ENCODE measurements at regions not wholly inside any gene's neighbourhood (a gene's known extent, or its start where the extent isn't known, plus 50 kb on each side); places are given as distances from the start of the nearest gene placed in this dataset.
"Not testable (repeated sequence)": the region's sequence is repeated elsewhere in the genome, so short reads cannot be mapped to it uniquely, and the experiment has no call there.

GRCh38 chr2:181786371-181787228 lies 104.9 kb upstream of the ITPRID2 start:
- Histone ChIP-seq H3K4me1 (ENCODE audit: control insufficient read depth, insufficient read depth, low read length) (no peaks in the 10 kb centered on the region), H3K27ac (ENCODE audit: low read depth, low read length) (no peak overlapping the region), H3K9ac (ENCODE audit: low read length) (no peak overlapping the region), H3K4me3 (ENCODE audit: low read length) (no peak overlapping the region), H3K36me3 (ENCODE audit: control insufficient read depth, insufficient read depth, low read length) (no peaks in the 10 kb centered on the region), H3K27me3 (ENCODE audit: control insufficient read depth, insufficient read depth, low read length) (no peaks in the 10 kb centered on the region)

GRCh38 chr2:181787310-181788048 lies 104.1 kb upstream of the ITPRID2 start:
- no peaks in the 10 kb centered on the region for H3K36me3 ChIP-seq (ENCODE audit: control insufficient read depth, insufficient read depth, low read length)
- no peaks in the 10 kb centered on the region for H3K4me1 ChIP-seq (ENCODE audit: control insufficient read depth, insufficient read depth, low read length)
- H3K9ac ChIP-seq (ENCODE audit: low read length): no peak overlapping the region
- H3K27me3 ChIP-seq (ENCODE audit: control insufficient read depth, insufficient read depth, low read length): no peaks in the 10 kb centered on the region
- no peak overlapping the region for H3K27ac ChIP-seq (ENCODE audit: low read depth, low read length)
- no peak overlapping the region for H3K4me3 ChIP-seq (ENCODE audit: low read length)

GRCh38 chr2:181788897-181789555 lies 102.5 kb upstream of the ITPRID2 start:
- H3K27ac ChIP-seq (ENCODE audit: low read depth, low read length): no peak overlapping the region
- no peaks in the 10 kb centered on the region for H3K4me1 ChIP-seq (ENCODE audit: control insufficient read depth, insufficient read depth, low read length)
- no peak overlapping the region for H3K4me3 ChIP-seq (ENCODE audit: low read length)
- H3K9ac ChIP-seq (ENCODE audit: low read length): no peak overlapping the region
- no peaks in the 10 kb centered on the region for H3K36me3 ChIP-seq (ENCODE audit: control insufficient read depth, insufficient read depth, low read length)
- H3K27me3 ChIP-seq (ENCODE audit: control insufficient read depth, insufficient read depth, low read length): no peaks in the 10 kb centered on the region

DNA sequence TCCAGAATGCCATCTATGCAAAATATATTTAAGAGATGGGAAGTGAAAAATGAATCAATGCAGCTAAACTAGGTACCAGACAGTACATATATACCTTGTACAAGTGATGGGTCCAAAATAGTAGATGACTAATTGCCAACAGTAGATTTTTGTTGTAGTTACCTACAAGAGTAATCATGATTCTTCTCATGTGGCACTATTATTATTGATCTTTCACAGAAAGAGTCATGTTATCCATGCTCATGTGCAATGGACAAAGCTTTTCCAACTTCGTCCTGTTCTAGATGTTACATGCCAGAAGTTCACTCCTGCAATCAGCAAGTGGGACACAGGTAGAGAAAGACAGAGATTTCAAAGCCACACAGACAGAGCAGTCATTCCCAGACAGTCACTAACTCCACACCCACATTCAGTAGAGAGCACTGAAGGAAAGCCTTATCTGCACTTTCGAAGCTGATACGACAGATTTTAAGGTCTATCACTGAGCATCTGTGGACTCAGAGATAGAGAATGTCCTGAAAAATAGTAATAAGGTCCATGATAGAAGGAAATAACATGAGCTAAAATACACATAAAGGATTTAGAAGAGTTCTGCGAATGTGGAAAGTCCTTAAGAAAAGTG lies 101.6 kb upstream of the ITPRID2 start:
- Histone ChIP-seq H3K4me3 (ENCODE audit: low read length) (no peak overlapping the region), H3K27me3 (ENCODE audit: control insufficient read depth, insufficient read depth, low read length) (no peaks in the 10 kb centered on the region), H3K27ac (ENCODE audit: low read depth, low read length) (no peak overlapping the region), H3K36me3 (ENCODE audit: control insufficient read depth, insufficient read depth, low read length) (no peaks in the 10 kb centered on the region), H3K4me1 (ENCODE audit: control insufficient read depth, insufficient read depth, low read length) (no peaks in the 10 kb centered on the region), H3K9ac (ENCODE audit: low read length) (no peak overlapping the region)

GRCh38 chr2:181790716-181791649 lies 100.5 kb upstream of the ITPRID2 start:
- Histone ChIP-seq H3K27me3 (ENCODE audit: control insufficient read depth, insufficient read depth, low read length) (no peaks in the 10 kb centered on the region), H3K27ac (ENCODE audit: low read depth, low read length) (no peak overlapping the region), H3K9ac (ENCODE audit: low read length) (no peak overlapping the region), H3K4me3 (ENCODE audit: low read length) (no peak overlapping the region), H3K4me1 (ENCODE audit: control insufficient read depth, insufficient read depth, low read length) (no peaks in the 10 kb centered on the region), H3K36me3 (ENCODE audit: control insufficient read depth, insufficient read depth, low read length) (no peaks in the 10 kb centered on the region)

DNA sequence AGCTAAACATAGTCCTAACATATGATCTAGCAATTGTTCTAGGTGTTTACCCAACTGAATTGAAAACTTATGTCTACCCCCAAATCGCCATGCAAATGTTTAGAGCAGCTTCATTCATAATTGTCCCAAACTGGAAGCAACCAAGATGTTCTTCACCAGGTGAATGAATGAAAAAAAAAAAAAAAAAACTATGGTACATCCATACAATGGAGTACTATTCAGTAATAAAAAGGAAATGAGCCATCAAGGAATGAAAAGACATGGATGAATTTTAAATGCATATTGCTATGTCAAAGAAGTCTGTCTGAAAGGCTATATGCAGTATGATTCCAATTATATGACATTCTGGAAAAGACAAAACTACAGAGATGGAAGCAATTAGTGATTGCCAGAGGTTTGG lies 98.6 kb upstream of the ITPRID2 start:
- no peak overlapping the region for H3K27ac ChIP-seq (ENCODE audit: low read depth, low read length)
- no peak overlapping the region for H3K9ac ChIP-seq (ENCODE audit: low read length)
- no peaks in the 10 kb centered on the region for H3K27me3 ChIP-seq (ENCODE audit: control insufficient read depth, insufficient read depth, low read length)
- H3K4me3 ChIP-seq (ENCODE audit: low read length): no peak overlapping the region
- no peaks in the 10 kb centered on the region for H3K4me1 ChIP-seq (ENCODE audit: control insufficient read depth, insufficient read depth, low read length)
- no peaks in the 10 kb centered on the region for H3K36me3 ChIP-seq (ENCODE audit: control insufficient read depth, insufficient read depth, low read length)

DNA sequence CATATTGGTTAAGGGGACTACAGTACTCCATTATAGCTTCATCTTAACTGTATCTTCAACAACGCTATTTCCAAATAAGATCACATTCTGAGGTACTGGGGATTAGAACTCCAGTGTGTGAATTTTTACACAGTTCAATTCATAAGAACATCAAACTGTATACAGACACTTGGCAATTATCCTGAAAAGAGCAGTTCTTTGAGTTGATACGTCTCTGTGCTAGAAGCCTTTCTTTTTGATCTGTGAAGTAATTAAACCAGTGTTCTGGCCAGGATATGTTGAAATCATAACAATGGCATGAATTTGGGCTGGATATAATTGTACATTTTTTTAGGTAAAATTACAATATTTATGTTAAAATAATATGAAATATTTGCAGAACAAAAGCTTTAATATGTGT lies 93.5 kb upstream of the ITPRID2 start:
- Histone ChIP-seq H3K27me3 (ENCODE audit: control insufficient read depth, insufficient read depth, low read length) (no peaks in the 10 kb centered on the region), H3K36me3 (ENCODE audit: control insufficient read depth, insufficient read depth, low read length) (no peaks in the 10 kb centered on the region), H3K27ac (ENCODE audit: low read depth, low read length) (no peak overlapping the region), H3K4me1 (ENCODE audit: control insufficient read depth, insufficient read depth, low read length) (no peaks in the 10 kb centered on the region), H3K4me3 (ENCODE audit: low read length) (no peak overlapping the region), H3K9ac (ENCODE audit: low read length) (no peak overlapping the region)

DNA sequence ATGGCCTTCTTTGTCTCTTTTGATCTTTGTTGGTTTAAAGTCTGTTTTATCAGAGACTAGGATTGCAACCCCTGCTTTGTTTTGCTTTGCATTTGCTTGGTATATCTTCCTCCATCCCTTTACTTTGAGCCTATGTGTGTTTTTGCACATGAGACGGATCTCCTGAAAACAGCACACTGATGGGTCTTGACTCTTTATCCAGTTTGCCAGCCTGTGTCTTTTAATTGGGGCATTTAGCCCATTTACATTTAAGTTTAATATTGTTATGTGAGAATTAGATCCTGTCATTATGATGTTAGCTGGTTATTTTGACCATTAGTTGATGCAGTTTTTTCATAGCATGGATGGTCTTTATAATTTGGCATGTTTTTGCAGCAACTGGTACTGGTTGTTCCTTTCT lies 89.2 kb upstream of the ITPRID2 start:
- not testable (repeated sequence) for H3K4me3 ChIP-seq (ENCODE audit: low read length); H3K9ac ChIP-seq (ENCODE audit: low read length); H3K27ac ChIP-seq (ENCODE audit: low read depth, low read length); H3K27me3 ChIP-seq (ENCODE audit: control insufficient read depth, insufficient read depth, low read length); H3K4me1 ChIP-seq (ENCODE audit: control insufficient read depth, insufficient read depth, low read length); H3K36me3 ChIP-seq (ENCODE audit: control insufficient read depth, insufficient read depth, low read length)

DNA sequence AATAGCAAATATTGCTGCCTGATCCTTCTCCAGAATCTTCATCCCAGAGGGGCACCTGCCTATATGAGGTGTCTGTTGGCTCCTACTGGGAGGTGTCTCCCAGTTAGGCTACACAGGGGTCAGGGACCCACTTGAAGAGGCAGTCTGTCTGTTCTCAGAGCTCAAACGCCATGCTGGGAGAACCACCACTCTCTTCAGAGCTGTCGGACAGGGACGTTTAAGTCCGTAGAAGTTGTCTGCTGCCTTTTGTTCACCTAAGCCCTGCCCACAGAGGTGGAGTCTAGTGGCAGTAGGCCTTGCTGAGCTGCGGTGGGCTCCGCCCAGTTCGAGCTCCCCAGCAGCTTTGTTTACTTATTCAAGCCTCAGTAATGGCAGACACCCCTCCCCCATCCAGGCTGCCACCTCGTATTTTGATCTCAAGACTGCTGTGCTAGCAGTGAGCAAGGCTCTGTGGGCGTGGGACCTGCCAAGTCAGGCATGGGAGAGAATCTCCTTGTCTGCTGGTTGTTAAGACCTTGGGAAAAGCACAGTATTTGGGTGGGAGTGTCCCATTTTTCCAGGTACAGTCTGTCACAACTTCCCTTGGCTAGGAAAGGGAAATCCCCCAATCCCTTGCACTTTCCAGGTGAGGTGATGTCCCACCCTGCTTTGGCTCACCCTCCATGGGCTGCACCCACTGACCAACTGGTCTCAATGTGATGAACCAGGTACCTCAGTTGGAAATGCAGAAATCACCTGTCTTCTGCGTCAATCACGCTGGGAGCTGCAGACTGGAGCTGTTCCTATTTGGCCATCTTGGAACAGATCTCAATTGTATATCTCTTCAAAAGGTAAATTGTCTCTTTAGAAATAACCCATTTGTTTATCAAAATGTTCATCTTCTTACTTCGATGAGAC lies 87.4 kb upstream of the ITPRID2 start:
- H3K4me3 ChIP-seq (ENCODE audit: low read length); H3K4me1 ChIP-seq (ENCODE audit: control insufficient read depth, insufficient read depth, low read length); H3K9ac ChIP-seq (ENCODE audit: low read length); H3K36me3 ChIP-seq (ENCODE audit: control insufficient read depth, insufficient read depth, low read length); H3K27me3 ChIP-seq (ENCODE audit: control insufficient read depth, insufficient read depth, low read length); H3K27ac ChIP-seq (ENCODE audit: low read depth, low read length): not testable (repeated sequence)

- Histone ChIP-seq H3K4me3 (ENCODE audit: low read length) (no peak overlapping the region), H3K4me1 (ENCODE audit: control insufficient read depth, insufficient read depth, low read length) (peaks cover 5% of the 10 kb centered on the region), H3K36me3 (ENCODE audit: control insufficient read depth, insufficient read depth, low read length) (no peaks in the 10 kb centered on the region), H3K27me3 (ENCODE audit: control insufficient read depth, insufficient read depth, low read length) (no peaks in the 10 kb centered on the region), H3K9ac (ENCODE audit: low read length) (no peak overlapping the region), H3K27ac (ENCODE audit: low read depth, low read length) (no peak overlapping the region)
Observed at GRCh38 chr2:181805228-181806038, 86.1 kb upstream of the ITPRID2 start.
